Sciatic nerve (tissue), 2 donors: ENCODE measurements at regions not wholly inside any gene's neighbourhood (a gene's known extent, or its start where the extent isn't known, plus 50 kb on each side); places are given as distances from the start of the nearest gene placed in this dataset.
"Not testable (repeated sequence)": the region's sequence is repeated elsewhere in the genome, so short reads cannot be mapped to it uniquely, and the experiment has no call there.

ENCODE experiments used
- ATAC-seq: fragments of 200-7000 bp; cut with Tn5 transposase; one replicate; pipeline ENCODE4 v1.9.1; 2020; ENCODE audit warnings: mild to moderate bottlenecking, moderate library complexity
- DNase-seq: peaks from one replicate; pipeline ENCODE4 v3.0.0-alpha.2; 2020; ENCODE audit warnings: low spot score
- intact Hi-C: fragments of 100-400 bp; cut with DNase I; formaldehyde crosslinking; loops from one replicate; pipeline ENCODE4 v1.14.2; 2022
- donor health status: DM: no; HTN: no; CAD: no.
- donor health status: DM: no; HTN: no; CAD: no.

GRCh38 chr1:242689378-242689777 is 164.9 kb upstream of the PLD5 start:
- intact Hi-C loops, result no loop called here
- no peak for ATAC-seq

GRCh38 chr1:242674951-242675645 is 150.6 kb upstream of the PLD5 start:
- intact Hi-C loops, result no loop called here
- DNase-seq, result no peak
- no peak for ATAC-seq

More at GRCh38 chr1:242689378-242689777, 164.9 kb upstream of the PLD5 start:
- no peak for DNase-seq

DNA sequence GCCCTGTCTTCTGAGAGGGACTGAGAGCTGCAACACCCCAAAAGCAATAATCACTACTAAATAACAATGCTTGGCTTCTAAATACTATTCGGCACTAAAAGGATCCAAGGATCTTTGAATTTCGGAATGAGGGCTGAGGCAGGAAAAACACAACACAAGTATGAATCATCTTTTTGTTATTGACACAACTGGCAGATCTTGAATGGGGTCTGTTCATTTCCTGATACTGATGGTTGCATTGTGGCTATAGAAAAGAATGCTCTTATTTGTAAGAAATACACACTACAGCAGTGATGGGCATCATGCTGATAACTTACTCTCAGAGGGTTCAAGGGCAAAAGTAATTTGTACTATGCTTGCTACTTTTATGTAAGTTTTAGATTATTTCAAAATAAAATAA is 149.2 kb upstream of the PLD5 start:
- intact Hi-C loops, result no loop called here
- ATAC-seq, result no peak
- DNase-seq, result no peak

DNA sequence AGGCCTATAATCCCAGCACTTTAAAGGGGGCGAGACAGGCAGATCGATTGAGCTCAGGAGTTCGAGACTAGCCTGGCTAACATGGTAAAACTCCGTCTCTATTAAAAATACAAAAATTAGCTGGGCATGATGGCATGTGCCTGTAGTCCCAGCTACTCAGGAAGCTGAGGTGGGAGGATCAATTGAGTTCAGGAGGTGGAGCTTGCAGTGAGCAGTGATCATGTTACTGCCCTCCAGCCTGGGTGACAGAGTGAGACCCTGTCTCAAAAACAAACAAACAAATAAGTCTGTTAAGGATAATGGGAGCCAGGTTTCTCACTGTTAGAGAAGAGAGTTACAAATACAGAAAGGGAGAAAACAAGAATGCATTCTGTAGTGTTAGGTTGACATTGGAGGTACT is 148.7 kb upstream of the PLD5 start:
- intact Hi-C loops, DNase-seq, ATAC-seq: not testable (repeated sequence)

DNA sequence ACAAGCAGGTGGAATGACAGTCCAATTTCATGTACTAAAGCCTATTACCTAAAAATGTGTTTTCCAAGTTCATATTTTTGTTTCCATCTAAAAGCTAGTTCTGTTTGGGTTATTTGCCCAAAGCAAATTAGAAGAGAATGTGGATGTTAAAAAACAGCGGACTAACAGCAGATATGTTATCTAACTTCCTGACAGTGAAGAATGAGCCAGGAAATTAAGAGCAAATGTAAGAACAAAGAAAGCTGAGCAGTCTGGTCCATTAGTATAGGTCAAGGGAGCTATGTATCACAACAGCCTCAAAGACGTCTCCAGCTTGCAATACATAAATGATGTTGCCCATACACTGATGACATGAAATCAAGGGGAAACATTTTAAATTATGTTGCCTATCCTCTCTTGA is 145.5 kb upstream of the PLD5 start:
- intact Hi-C loops, result no loop called here
- DNase-seq, result no peak
- no peak for ATAC-seq

- DNase-seq (no peak), ATAC-seq (no peak)
- intact Hi-C loops, result no loop called here
Observed at GRCh38 chr1:242662886-242663285, 138.4 kb upstream of the PLD5 start.

DNA sequence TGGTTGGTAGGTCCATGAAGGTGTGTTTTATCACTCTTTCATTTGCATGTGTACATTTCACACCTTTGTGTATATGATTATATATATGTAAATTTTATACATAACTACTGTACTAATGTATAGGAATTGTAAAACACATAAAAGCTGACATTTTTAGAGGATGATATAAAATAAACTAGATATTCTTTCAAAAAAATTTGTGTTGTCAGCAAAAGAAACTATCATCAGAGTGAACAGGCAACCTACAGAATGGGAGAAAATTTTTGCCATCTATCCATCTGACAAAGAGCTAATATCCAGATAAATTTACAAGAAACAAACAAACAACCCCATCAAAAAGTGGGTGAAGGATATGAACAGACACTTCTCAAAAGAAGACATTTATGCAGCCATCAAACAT is 129.3 kb upstream of the PLD5 start:
- intact Hi-C loops, result not testable (repeated sequence)

GRCh38 chr1:242651817-242652216 is 127.3 kb upstream of the PLD5 start:
- no peak for DNase-seq

More for the DNA sequence above, 129.3 kb upstream of the PLD5 start:
- not testable (repeated sequence) for ATAC-seq, DNase-seq

GRCh38 chr1:242641461-242641860 is 117.0 kb upstream of the PLD5 start:
- ATAC-seq (no peak), DNase-seq (no peak)
- intact Hi-C loops, result no loop called here

More at GRCh38 chr1:242651817-242652216, 127.3 kb upstream of the PLD5 start:
- intact Hi-C loops, result no loop called here
- no peak for ATAC-seq

DNA sequence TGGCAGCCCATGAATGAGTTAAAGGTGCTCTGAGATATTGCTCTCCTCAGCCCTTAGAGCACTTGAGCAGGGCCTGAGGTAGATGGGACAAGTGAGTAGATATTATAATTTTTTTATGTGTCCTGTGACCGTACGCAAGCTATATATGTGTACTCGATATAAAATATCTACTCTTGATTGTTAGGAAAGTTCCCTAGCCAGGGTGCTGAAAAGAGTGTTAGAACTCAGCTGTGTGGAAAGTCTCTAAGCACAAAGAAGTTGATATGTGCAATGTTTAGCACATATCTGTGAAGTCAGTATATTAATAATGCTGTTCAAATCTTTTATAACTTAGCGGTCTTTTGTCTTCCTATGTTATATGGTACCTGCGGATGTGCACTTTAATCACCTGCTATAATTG is 114.6 kb upstream of the PLD5 start:
- ATAC-seq (no peak), DNase-seq (no peak)
- intact Hi-C loops, result no loop called here

DNA sequence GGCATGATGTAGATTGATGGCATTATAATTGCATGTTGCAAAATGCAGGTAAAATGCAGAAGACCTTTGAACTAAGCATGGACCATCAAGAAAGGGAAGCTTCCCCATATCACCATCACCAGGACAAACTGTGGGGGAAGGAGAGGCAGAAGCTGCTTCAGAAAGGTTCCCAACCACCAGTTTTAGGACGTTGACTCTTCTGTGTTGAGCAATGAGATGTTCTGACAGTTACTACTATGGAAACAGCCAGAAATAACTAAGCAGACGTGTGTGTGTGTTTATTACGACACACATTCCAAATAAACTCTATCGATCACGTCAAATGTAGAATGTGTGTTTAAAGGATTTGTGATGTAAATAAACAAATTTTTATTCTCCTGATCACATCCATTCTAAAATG is 110.2 kb upstream of the PLD5 start:
- ATAC-seq (no peak), DNase-seq (no peak)
- intact Hi-C loops, result no loop called here

DNA sequence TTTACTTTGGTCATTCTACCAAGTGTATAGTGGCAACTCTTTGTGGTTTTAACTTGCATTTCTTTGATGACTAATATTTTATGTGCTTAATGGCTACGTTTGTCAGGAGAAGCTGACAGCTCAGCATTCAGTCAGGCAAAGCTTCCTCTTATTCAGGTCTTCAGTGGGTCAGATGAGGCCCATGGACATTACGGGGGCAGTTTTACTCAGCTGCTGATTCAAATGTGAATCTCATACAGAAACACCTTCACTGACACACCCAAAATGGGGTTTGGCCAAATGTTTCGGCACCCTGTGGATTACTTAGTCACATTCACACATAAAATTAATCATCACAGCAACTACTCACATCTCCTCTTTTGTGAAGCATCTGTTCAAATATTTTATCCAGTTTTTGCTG is 104.9 kb upstream of the PLD5 start:
- intact Hi-C loops, result no loop called here
- DNase-seq (no peak), ATAC-seq (no peak)

- peak; percentile 36 for ATAC-seq
- DNase-seq, result no peak
- intact Hi-C loops, result no loop called here
Observed at GRCh38 chr1:242623756-242624155, 99.3 kb upstream of the PLD5 start.

DNA sequence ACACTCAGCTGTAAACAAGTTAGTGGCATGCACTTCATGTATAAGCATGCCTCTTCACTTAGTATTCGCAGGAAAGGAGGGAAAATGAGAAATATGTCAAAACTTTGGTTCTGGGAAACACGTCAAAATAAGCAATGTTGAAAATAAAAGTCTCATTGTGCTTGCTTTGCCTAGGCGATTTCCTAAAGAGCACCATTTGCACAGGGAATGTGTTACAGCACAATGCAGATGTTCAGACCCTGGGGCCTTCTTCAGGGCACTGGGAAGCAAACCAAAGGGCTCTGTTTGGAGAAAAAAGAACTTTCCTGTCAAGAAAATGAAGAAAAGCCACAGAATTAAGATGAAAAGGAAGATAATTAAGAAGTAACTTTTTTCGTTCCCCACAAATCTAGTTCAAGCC is 98.6 kb upstream of the PLD5 start:
- peak; percentile 92 for ATAC-seq
- intact Hi-C loops, result no loop called here

GRCh38 chr1:242613266-242613815 is 88.8 kb upstream of the PLD5 start:
- intact Hi-C loops, result no loop called here
- no peak for ATAC-seq

More for the DNA sequence above, 98.6 kb upstream of the PLD5 start:
- DNase-seq, result no peak

DNA sequence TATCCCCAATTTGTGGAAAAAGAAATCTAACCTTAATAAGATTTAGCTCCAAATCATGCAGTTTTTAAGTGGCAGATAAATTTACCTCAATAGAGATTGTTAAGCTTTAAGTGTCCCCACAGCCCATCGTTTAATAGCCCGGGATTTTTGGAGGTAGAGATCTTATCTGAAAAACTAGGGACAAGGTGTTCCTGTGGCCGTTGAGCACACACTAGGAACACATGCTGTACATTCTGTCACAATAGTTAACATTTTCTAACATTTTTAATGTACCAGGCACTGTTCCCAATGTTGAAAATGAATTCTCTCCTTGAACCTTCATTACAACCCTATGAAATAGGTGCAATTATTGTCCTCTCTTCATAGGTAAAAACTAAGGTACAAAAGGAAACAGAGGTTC is 85.7 kb upstream of the PLD5 start:
- intact Hi-C loops, result no loop called here
- ATAC-seq, result no peak
- no peak for DNase-seq

More at GRCh38 chr1:242613266-242613815, 88.8 kb upstream of the PLD5 start:
- DNase-seq, result no peak

GRCh38 chr1:242605521-242605920 is 81.0 kb upstream of the PLD5 start:
- DNase-seq (no peak), ATAC-seq (no peak)
- intact Hi-C loops, result no loop called here

GRCh38 chr1:242602001-242602400 is 77.5 kb upstream of the PLD5 start:
- ATAC-seq (no peak), DNase-seq (no peak)
- intact Hi-C loops, result no loop called here

GRCh38 chr1:242593756-242594155 is 69.3 kb upstream of the PLD5 start:
- DNase-seq, intact Hi-C loops, ATAC-seq: not testable (repeated sequence)

DNA sequence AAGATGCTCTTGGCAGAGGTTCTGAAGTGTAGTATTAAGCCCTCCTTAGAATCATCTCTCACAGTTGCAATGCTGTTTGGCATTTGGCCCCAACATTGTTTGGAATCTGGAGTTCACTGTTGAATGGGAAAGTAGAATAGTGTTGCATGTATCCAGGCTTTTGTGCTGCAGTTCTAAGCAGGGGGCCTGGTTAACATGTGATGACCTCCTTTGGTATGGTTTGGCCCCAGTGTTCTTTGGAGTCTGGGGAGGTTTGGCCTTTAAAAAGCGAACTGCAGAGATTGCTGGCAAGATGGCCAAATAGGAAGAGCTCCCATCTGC is 61.8 kb upstream of the PLD5 start:
- no peak for ATAC-seq
- DNase-seq, result no peak
- intact Hi-C loops, result no loop called here
